IgD-negative memory B cell (primary cell): ENCODE measurements at regions not wholly inside any gene's neighbourhood (a gene's known extent, or its start where the extent isn't known, plus 50 kb on each side); places are given as distances from the start of the nearest gene placed in this dataset.

Experiments
- H3K27ac Mint-ChIP-seq, 3 donors: one replicate each; pipeline ENCODE4 v1.8.0; 2020 to 2022; ENCODE audit warnings: mild to moderate bottlenecking in 3 of 3, mixed read lengths in 3 of 3, moderate library complexity in 1 of 3
- H3K27me3 Mint-ChIP-seq: one replicate; pipeline ENCODE4 v1.8.0; 2021; ENCODE audit warnings: mixed read lengths
- H3K36me3 Mint-ChIP-seq: one replicate; pipeline ENCODE4 v1.8.0; 2020; ENCODE audit warnings: mild to moderate bottlenecking, mixed read lengths
- H3K4me1 Mint-ChIP-seq, 3 donors: one replicate each; pipeline ENCODE4 v1.8.0; 2020 to 2022; ENCODE audit warnings: mixed read lengths in 3 of 3, mild to moderate bottlenecking in 1 of 3
- H3K4me3 Mint-ChIP-seq, 4 donors: one replicate each; pipeline ENCODE4 v1.8.0; 2020 to 2022; ENCODE audit warnings: mild to moderate bottlenecking in 4 of 4, mixed read lengths in 4 of 4, moderate library complexity in 3 of 4
- H3K9me3 Mint-ChIP-seq, 3 donors: one replicate each; pipeline ENCODE4 v1.8.0; 2020 to 2021; ENCODE audit warnings: mixed read lengths in 3 of 3, mild to moderate bottlenecking in 1 of 3

DNA sequence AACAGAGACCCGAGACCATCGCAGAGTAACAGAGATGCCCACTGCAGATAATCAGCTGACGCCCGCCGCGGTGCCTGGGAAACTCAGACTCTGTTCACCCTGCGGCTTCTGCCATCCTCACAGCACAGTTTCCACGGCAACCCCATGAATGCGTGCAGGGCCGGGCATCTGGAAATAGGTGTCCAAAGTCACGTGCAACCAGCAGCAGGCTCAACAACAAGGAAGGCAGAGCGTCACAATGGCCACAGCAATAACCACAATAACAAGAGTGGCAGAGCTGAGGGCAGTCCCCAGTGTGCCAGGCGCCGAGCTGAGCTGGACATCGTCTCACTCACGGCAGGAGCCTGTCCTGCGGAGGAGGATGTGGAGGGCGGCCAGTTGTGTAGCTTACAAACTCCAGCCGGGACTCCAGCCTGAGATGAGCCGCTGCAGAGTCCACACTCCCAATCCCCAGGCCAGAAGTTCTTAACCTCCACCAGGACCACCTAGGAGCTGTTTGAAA, 102.0 kb downstream of the CRYAA start:
- Mint-ChIP-seq H3K36me3 (no peaks in the 10 kb centered on the region), H3K27ac (no peak overlapping the region), H3K4me3 (no peak overlapping the region), H3K27me3 (peaks cover 33% of the 10 kb centered on the region), H3K9me3 (no peaks in the 10 kb centered on the region), H3K4me1 (peaks cover 0 to 5% (median 3%) of the 10 kb centered on the region in 3 donors)

DNA sequence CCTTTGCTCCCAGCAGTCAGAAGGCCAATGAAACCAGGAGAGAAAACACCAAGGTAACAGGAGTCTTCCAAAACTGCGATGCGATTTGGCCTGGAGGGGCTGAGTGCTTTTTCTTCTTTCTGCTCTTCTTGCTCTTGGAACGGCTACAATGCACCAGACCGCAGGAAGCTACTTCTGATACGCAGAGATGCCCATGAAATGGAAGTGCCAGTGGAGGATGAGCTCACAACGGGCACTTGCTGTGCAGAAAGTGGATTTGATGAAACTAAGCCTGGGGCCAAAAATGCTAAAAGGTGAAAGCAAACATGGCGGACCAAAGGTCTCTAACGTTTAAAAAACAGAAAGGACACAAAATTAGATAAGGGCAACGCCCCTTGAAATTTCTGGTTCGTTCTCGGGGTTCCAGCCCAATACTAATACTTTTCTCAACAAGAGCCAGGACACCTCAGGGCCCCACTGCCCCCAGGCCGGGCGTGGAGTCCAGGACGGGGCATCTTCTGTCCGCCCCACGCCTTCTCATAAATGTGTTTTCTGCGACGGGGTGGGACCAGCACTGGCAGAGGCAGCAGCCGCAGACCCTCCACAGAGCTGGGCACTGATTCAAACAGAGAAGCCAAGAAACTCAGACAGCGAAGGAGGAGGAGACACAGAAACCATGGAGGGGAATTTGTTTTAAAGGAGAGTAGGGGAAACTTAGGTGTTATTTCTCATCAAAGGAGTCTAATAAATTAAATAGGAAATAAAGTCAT, 101.3 kb downstream of the CRYAA start:
- Mint-ChIP-seq H3K9me3 (no peaks in the 10 kb centered on the region), H3K27me3 (peaks cover 30% of the 10 kb centered on the region), H3K36me3 (no peaks in the 10 kb centered on the region), H3K4me1 (peaks cover 0 to 2% (median 0%) of the 10 kb centered on the region in 3 donors), H3K4me3 (no peak overlapping the region), H3K27ac (no peak overlapping the region)

DNA sequence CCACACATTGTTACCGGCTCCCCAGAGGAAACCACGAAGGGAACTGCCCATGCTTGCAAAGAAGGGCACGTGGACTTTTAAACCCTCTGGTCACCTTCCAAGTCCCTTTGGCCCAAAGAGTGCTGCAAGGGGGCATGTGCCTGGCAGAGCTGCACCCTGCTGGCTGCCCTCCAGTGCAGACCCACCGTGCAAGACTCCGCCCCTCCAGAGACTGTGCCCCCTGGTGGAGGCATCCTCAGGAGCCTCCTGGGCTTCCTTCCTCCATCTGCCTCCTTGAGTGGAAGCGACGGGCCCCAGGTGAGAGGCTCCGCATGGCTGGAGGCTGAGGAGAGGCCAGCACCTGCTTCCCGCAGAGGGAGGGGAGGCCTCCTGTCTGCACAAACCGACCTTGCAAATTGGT, 100.6 kb downstream of the CRYAA start:
- H3K27ac Mint-ChIP-seq: no peak overlapping the region
- no peaks in the 10 kb centered on the region for H3K36me3 Mint-ChIP-seq
- H3K9me3 Mint-ChIP-seq: no peaks in the 10 kb centered on the region
- peaks cover 30% of the 10 kb centered on the region for H3K27me3 Mint-ChIP-seq
- H3K4me1 Mint-ChIP-seq: peaks cover 0 to 2% (median 0%) of the 10 kb centered on the region in 3 donors
- H3K4me3 Mint-ChIP-seq: no peak overlapping the region

DNA sequence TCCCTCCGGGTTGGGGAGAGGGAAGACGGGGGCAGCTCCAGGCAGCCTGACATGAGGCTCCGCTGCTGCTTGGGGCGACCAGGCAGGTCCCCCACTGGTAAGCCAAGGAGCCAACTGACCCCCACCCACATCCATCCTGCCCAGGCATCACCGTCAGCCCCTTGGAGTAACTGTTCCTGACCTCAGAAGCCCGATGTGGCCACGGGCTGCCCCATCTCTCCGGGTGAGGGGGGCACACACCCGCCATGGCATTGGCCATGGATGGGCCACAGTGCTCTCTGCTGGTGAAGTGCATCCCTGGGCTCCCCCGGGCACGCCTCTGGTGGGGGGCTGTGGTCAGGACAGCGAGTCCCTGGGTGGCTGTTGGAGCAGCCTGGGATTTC, 100.0 kb downstream of the CRYAA start:
- Mint-ChIP-seq H3K4me3 (no peak overlapping the region), H3K27ac (no peak overlapping the region), H3K9me3 (no peaks in the 10 kb centered on the region), H3K27me3 (peaks cover 27% of the 10 kb centered on the region), H3K4me1 (peaks cover 0 to 3% (median 0%) of the 10 kb centered on the region in 3 donors), H3K36me3 (peaks cover 2% of the 10 kb centered on the region)

DNA sequence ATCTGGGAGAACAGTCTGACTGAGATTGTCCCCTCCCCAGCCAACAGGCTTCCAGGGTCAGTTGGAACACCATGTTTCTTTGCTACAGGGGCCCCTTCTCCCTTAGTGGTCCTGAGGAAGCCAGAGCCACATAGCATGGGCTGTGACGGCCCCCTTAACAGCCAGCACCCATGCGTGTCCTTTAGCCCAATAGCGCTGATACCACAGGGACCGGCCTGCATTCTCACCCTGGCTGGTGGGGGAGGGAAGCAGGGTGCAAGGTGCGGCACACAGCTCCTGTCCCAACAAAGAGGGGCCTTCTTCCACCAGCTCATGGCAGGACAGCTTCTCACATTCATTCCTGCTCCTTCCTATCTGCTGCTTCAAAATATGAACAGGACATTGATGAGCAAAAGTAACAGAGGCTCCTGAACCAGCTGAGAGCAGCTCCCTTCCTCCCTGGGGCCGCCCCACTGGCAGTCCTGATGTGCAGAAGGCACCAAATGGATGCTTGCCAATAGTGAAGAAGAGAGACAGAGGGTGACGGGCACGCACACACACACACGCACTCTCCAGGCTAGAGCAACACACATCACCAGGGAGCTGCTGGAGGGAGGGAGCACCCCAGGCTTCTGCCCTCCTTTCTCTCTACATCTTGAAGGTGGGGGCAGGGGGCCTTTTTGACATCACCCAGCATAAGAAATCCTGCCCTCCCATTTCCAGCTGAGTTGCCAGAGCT, 99.4 kb downstream of the CRYAA start:
- H3K27me3 Mint-ChIP-seq: peaks cover 27% of the 10 kb centered on the region
- H3K9me3 Mint-ChIP-seq: no peaks in the 10 kb centered on the region
- peak overlapping the region in 1 of 3 donors; percentile 67 for H3K27ac Mint-ChIP-seq
- H3K4me1 Mint-ChIP-seq: peaks cover 0 to 3% (median 0%) of the 10 kb centered on the region in 3 donors
- H3K36me3 Mint-ChIP-seq: peaks cover 2% of the 10 kb centered on the region
- H3K4me3 Mint-ChIP-seq: no peak overlapping the region

DNA sequence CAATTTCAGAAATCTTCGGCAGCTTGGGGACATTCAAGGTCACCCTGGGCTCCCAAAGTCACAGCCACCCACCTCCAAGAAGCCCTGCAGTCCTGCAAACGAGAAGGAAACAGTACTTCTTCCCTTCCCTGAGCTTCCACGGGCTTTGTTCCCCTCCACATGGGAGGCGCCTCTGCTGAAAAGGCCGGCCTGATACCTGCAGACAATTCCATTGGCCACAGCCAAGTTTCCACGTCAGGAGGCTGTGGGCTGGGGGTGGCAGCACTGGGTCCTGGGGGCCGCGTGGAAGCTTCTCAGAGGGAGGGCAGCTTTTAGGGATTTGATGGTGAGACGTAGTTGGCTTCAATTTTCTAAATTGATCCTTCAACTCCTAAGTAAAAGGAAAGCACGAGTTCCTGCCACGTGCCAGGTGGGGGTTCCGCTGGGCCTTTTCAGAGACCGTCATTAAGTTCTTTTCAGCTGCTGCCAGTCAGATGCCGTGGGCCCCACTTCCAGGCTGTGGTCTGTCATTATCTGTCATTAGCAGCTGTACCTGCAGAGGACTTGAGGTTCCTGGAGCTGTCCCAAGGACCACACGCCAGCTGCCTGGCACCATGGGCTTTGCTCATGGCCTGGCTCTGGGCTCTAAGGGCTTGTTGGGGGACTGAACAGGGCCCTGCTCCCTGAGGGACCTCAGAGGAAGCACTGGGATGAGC, 98.7 kb downstream of the CRYAA start:
- Mint-ChIP-seq H3K27me3 (peaks cover 24% of the 10 kb centered on the region), H3K27ac (peak overlapping the region in 1 of 3 donors; percentile 67), H3K36me3 (peaks cover 2% of the 10 kb centered on the region), H3K9me3 (no peaks in the 10 kb centered on the region), H3K4me3 (no peak overlapping the region), H3K4me1 (peaks cover 0 to 3% (median 0%) of the 10 kb centered on the region in 3 donors)

DNA sequence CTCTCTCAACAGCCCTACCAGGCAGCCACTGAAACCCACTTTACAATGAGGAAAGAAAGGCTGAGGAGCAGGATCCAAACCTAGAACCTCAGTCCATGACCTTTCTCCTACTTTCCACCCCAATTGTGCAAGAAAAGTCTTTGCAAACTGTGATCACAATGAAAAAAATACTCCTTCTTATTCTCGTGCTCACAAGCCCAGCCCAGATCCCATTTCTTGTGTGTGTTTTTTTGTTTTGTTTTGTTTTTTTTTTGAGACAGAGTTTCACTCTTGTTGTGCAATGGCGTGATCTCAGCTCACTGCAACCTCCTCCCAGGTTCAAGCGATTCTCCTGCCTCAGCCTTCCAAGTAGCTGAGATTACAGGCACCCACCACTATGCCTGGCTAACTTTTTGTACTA, 97.7 kb downstream of the CRYAA start:
- H3K9me3 Mint-ChIP-seq: no peaks in the 10 kb centered on the region
- H3K27ac Mint-ChIP-seq: no peak overlapping the region
- no peak overlapping the region for H3K4me3 Mint-ChIP-seq
- peaks cover 2% of the 10 kb centered on the region for H3K36me3 Mint-ChIP-seq
- H3K4me1 Mint-ChIP-seq: peaks cover 0 to 3% (median 0%) of the 10 kb centered on the region in 3 donors
- peaks cover 18% of the 10 kb centered on the region for H3K27me3 Mint-ChIP-seq

DNA sequence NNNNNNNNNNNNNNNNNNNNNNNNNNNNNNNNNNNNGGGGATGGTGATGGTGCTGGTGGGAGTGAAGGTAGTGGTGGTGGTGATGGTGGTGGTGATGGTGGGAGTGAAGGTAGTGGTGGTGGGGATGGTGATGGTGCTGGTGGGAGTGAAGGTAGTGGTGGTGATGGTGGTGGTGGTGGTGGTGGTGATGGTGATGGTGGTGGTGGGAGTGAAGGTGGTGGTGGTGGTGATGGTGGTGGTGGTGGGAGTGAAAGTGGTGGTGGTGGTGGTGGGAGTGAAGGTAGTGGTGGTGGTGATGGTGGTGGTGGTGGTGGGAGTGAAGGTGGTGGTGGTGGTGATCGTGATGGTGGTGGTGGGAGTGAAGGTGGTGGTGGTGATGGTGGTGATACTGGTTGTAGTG, 93.6 kb downstream of the CRYAA start:
- peaks cover 0 to 1% (median 0%) of the 10 kb centered on the region in 3 donors for H3K4me1 Mint-ChIP-seq
- H3K27ac Mint-ChIP-seq: no peak overlapping the region
- H3K4me3 Mint-ChIP-seq: no peak overlapping the region
- no peaks in the 10 kb centered on the region for H3K27me3 Mint-ChIP-seq
- peaks cover 2% of the 10 kb centered on the region for H3K36me3 Mint-ChIP-seq
- no peaks in the 10 kb centered on the region for H3K9me3 Mint-ChIP-seq
